HL-60/S4 treated with phorbol 12-myristate 13-acetate at 8.2 ng/mL for 4 days and 3 days (cell line): ENCODE measurements at regions not wholly inside any gene's neighbourhood (a gene's known extent, or its start where the extent isn't known, plus 50 kb on each side); places are given as distances from the start of the nearest gene placed in this dataset.
"Not testable (repeated sequence)": the region's sequence is repeated elsewhere in the genome, so short reads cannot be mapped to it uniquely, and the experiment has no call there.

Experiments
- in situ Hi-C: fragments of 300-500 bp; cut with MboI; formaldehyde crosslinking; loops from 2 replicates; pipeline ENCODE4 v1.15.0; 2022; ENCODE audit warnings: low sequenced_read_pairs

GRCh38 chr6:145071836-145072235 lies 663.5 kb downstream of the EPM2A start:
- in situ Hi-C loops = no loop called here

GRCh38 chr6:145073811-145074210 lies 661.5 kb downstream of the EPM2A start:
- in situ Hi-C loops = no loop called here

- in situ Hi-C loops = no loop called here
Observed at GRCh38 chr6:145074805-145075204, 660.5 kb downstream of the EPM2A start.

- in situ Hi-C loops = no loop called here
Observed at GRCh38 chr6:145075425-145075824, 659.9 kb downstream of the EPM2A start.

- in situ Hi-C loops = no loop called here
Observed at GRCh38 chr6:145076115-145076841, 659.0 kb downstream of the EPM2A start.

GRCh38 chr6:145077382-145077781 lies 657.9 kb downstream of the EPM2A start:
- in situ Hi-C loops = no loop called here

- in situ Hi-C loops = no loop called here
Observed at GRCh38 chr6:145080651-145081050, 654.7 kb downstream of the EPM2A start.

- in situ Hi-C loops = no loop called here
Observed at GRCh38 chr6:145081677-145082076, 653.6 kb downstream of the EPM2A start.

GRCh38 chr6:145082359-145082758 lies 653.0 kb downstream of the EPM2A start:
- in situ Hi-C loops = no loop called here

- in situ Hi-C loops = no loop called here
Observed at GRCh38 chr6:145086197-145086596, 649.1 kb downstream of the EPM2A start.

- in situ Hi-C loops = no loop called here
Observed at GRCh38 chr6:145087034-145087433, 648.3 kb downstream of the EPM2A start.

GRCh38 chr6:145090801-145091585 lies 644.3 kb downstream of the EPM2A start:
- in situ Hi-C loops = no loop called here

GRCh38 chr6:145091586-145092142 lies 643.7 kb downstream of the EPM2A start:
- in situ Hi-C loops = no loop called here

- in situ Hi-C loops = no loop called here
Observed at GRCh38 chr6:145092554-145092953, 642.8 kb downstream of the EPM2A start.

GRCh38 chr6:145093226-145093625 lies 642.1 kb downstream of the EPM2A start:
- in situ Hi-C loops = no loop called here

- in situ Hi-C loops = no loop called here
Observed at GRCh38 chr6:145096846-145097245, 638.5 kb downstream of the EPM2A start.

- in situ Hi-C loops = not testable (repeated sequence)
Observed at GRCh38 chr6:145098127-145098526, 637.2 kb downstream of the EPM2A start.

GRCh38 chr6:145099713-145100112 lies 635.6 kb downstream of the EPM2A start:
- in situ Hi-C loops = no loop called here

- in situ Hi-C loops = no loop called here
Observed at GRCh38 chr6:145110109-145110508, 625.2 kb downstream of the EPM2A start.

GRCh38 chr6:145111407-145111806 lies 623.9 kb downstream of the EPM2A start:
- in situ Hi-C loops = not testable (repeated sequence)

- in situ Hi-C loops = no loop called here
Observed at GRCh38 chr6:145112711-145113148, 622.6 kb downstream of the EPM2A start.

GRCh38 chr6:145115638-145116037 lies 619.7 kb downstream of the EPM2A start:
- in situ Hi-C loops = no loop called here
